Vagina (tissue), 2 donors: ENCODE measurements at regions not wholly inside any gene's neighbourhood (a gene's known extent, or its start where the extent isn't known, plus 50 kb on each side); places are given as distances from the start of the nearest gene placed in this dataset.

Experiments
- CTCF ChIP-seq, 3 experiments: fragments of 450-650 bp in 2 of 3; fragments of 200-600 bp in 1 of 3; sonication (generic) in 1 of 3; IDR thresholded peaks; one replicate each; pipeline ENCODE4 v1.5.1; 2017 to 2019; ENCODE audit warnings: antibody characterized with exemption in 3 of 3, mild to moderate bottlenecking in 2 of 3, moderate library complexity in 2 of 3
- POLR2A ChIP-seq, 2 donors: fragments of 450-650 bp; IDR thresholded peaks; one replicate each; pipeline ENCODE4 v1.6.1; 2017; ENCODE audit warnings: antibody characterized with exemption in 2 of 2, mild to moderate bottlenecking in 2 of 2, moderate library complexity in 2 of 2
- POLR2AphosphoS5 ChIP-seq, 2 donors: sonication (generic); formaldehyde crosslinking; IDR thresholded peaks; one replicate each; pipeline ENCODE4 v1.9.0; 2017; ENCODE audit warnings: antibody characterized with exemption in 2 of 2, mild to moderate bottlenecking in 2 of 2, low read depth in 1 of 2; ENCODE audit not compliant: insufficient read depth in 1 of 2

- TF ChIP-seq POLR2A (IDR thresholded peaks at IDR 0.05) (no peak), CTCF (IDR thresholded peaks at IDR 0.05) (no peak), POLR2AphosphoS5 (IDR thresholded peaks at IDR 0.05; ENCODE audit: insufficient read depth in 1 of 2, low read depth in 1 of 2) (no peak)
Measured at GRCh38 chr2:239746559-239747246, 278.4 kb downstream of the NDUFA10 start.
